Right atrium auricular region (tissue), 2 donors: ENCODE measurements at regions not wholly inside any gene's neighbourhood (a gene's known extent, or its start where the extent isn't known, plus 50 kb on each side); places are given as distances from the start of the nearest gene placed in this dataset.
A peak's percentile ranks its signal among the peaks of the same experiment; 100 is the strongest.

Experiments used
- DNase-seq: peaks from one replicate; pipeline ENCODE4 v3.0.0-alpha.2; 2019; ENCODE audit warnings: low spot score
- H3K27ac ChIP-seq, 2 donors: fragments of 200-600 bp; sonication (generic); 1 replicate in 1 of 2; 2 replicates in 1 of 2; pipeline ENCODE4 v1.5.1; 2016 to 2019
- H3K27me3 ChIP-seq, 2 donors: fragments of 200-600 bp; sonication (generic); one replicate each; pipeline versions ENCODE4 v1.5.1 to v1.6.0; 2017 to 2019
- H3K36me3 ChIP-seq: fragments of 200-600 bp; sonication (generic); one replicate; pipeline ENCODE4 v1.5.1; 2016
- H3K4me1 ChIP-seq, 2 donors: fragments of 200-600 bp; sonication (generic); one replicate each; pipeline versions ENCODE4 v1.5.1 to v1.6.0; 2017 to 2019
- H3K4me3 ChIP-seq, 2 donors: fragments of 200-600 bp; sonication (generic); 1 replicate in 1 of 2; 2 replicates in 1 of 2; pipeline ENCODE4 v1.5.1; 2017 to 2019; ENCODE audit warnings: mild to moderate bottlenecking in 1 of 2, moderate library complexity in 1 of 2
- H3K9me3 ChIP-seq, 2 donors: fragments of 200-600 bp; sonication (generic); one replicate each; pipeline ENCODE4 v1.5.1; 2019
- CTCF ChIP-seq, 2 donors: fragments of 200-600 bp; sonication (generic); IDR thresholded peaks; one replicate each; pipeline ENCODE4 v1.5.1; 2019; ENCODE audit warnings: antibody characterized with exemption in 2 of 2

- no peak for TF ChIP-seq CTCF (IDR thresholded peaks at IDR 0.05)
- no peaks in the 10 kb centered on the region for H3K27me3 ChIP-seq
- H3K4me1 ChIP-seq = peaks cover 0 to 87% of the 10 kb centered on the region in 2 donors
These were observed 210.3 kb downstream of the TOMM20 start for GRCh38 chr1:234918181-234918841.

GRCh38 chr1:234917495-234918180 is 211.0 kb downstream of the TOMM20 start:
- H3K27me3 ChIP-seq = no peaks in the 10 kb centered on the region
- no peak overlapping the region for H3K4me3 ChIP-seq
- DNase-seq = no peak
- TF ChIP-seq CTCF (IDR thresholded peaks at IDR 0.05) = no peak
- H3K9me3 ChIP-seq = no peaks in the 10 kb centered on the region
- peak overlapping the region; percentile 86 to 90 for H3K27ac ChIP-seq
- peaks cover 0 to 94% of the 10 kb centered on the region in 2 donors for H3K4me1 ChIP-seq
- no peaks in the 10 kb centered on the region for H3K36me3 ChIP-seq

More at GRCh38 chr1:234918181-234918841, 210.3 kb downstream of the TOMM20 start:
- no peaks in the 10 kb centered on the region for H3K36me3 ChIP-seq
- H3K27ac ChIP-seq = peak overlapping the region; percentile 86 to 90
- H3K9me3 ChIP-seq = no peaks in the 10 kb centered on the region
- H3K4me3 ChIP-seq = no peak overlapping the region
- no peak for DNase-seq

GRCh38 chr1:234916840-234917239 is 211.8 kb downstream of the TOMM20 start:
- no peak for DNase-seq
- Histone ChIP-seq H3K9me3 (no peaks in the 10 kb centered on the region), H3K27me3 (no peaks in the 10 kb centered on the region), H3K36me3 (no peaks in the 10 kb centered on the region), H3K4me1 (peaks cover 0 to 97% of the 10 kb centered on the region in 2 donors), H3K4me3 (no peak overlapping the region), H3K27ac (peak overlapping the region; percentile 86 to 90)
- TF ChIP-seq CTCF (IDR thresholded peaks at IDR 0.05) = no peak

GRCh38 chr1:234915924-234916675 is 212.5 kb downstream of the TOMM20 start:
- Histone ChIP-seq H3K27ac (peak overlapping the region; percentile 86 to 90), H3K36me3 (no peaks in the 10 kb centered on the region), H3K27me3 (no peaks in the 10 kb centered on the region), H3K9me3 (no peaks in the 10 kb centered on the region), H3K4me3 (no peak overlapping the region), H3K4me1 (peaks cover 0 to 96% of the 10 kb centered on the region in 2 donors)
- DNase-seq = no peak
- no peak for TF ChIP-seq CTCF (IDR thresholded peaks at IDR 0.05)

- DNase-seq = no peak
- no peak for TF ChIP-seq CTCF (IDR thresholded peaks at IDR 0.05)
- peak overlapping the region; percentile 86 to 90 for H3K27ac ChIP-seq
- H3K27me3 ChIP-seq = no peaks in the 10 kb centered on the region
- H3K9me3 ChIP-seq = no peaks in the 10 kb centered on the region
- peaks cover 0 to 82% of the 10 kb centered on the region in 2 donors for H3K4me1 ChIP-seq
- no peaks in the 10 kb centered on the region for H3K36me3 ChIP-seq
- H3K4me3 ChIP-seq = no peak overlapping the region
These were observed 213.9 kb downstream of the TOMM20 start for GRCh38 chr1:234914606-234915290.
